ENCODE measurements at regions not wholly inside any gene's neighbourhood (a gene's known extent, or its start where the extent isn't known, plus 50 kb on each side); places are given as distances from the start of the nearest gene placed in this dataset.

GRCh38 chr3:56989169-56989976, 71.1 kb upstream of the SPATA12 start:
- TF ChIP-seq CTCF (IDR thresholded peaks at IDR 0.05) = no peak
- TF ChIP-seq POLR2AphosphoS5 (IDR thresholded peaks at IDR 0.05) = peak; percentile 48

Data from prostate gland (tissue), 2 donors.